Small intestine (tissue), 7 donors: ENCODE measurements at regions not wholly inside any gene's neighbourhood (a gene's known extent, or its start where the extent isn't known, plus 50 kb on each side); places are given as distances from the start of the nearest gene placed in this dataset.

Experiments
- DNase-seq, 2 donors: peaks; one replicate each; pipeline versions ENCODE4 v3.0.0 to v3.0.0-alpha.2; 2013
- FAIRE-seq: peaks from 2 replicates; lab custom pipeline; 2012; peaks lifted over from hg19 to GRCh38; lab: Jason Lieb, UNC
- H3K27ac ChIP-seq, 3 donors: one replicate each; pipeline ENCODE4 v1.5.1; 2013; ENCODE audit warnings: low read length in 2 of 3, mild to moderate bottlenecking in 2 of 3, control low read depth in 1 of 3, inconsistent platforms in 1 of 3, low read depth in 1 of 3, moderate library complexity in 1 of 3
- H3K27me3 ChIP-seq, 3 donors: one replicate each; pipeline ENCODE4 v1.6.1; 2013; ENCODE audit warnings: low read length in 3 of 3, inconsistent platforms in 1 of 3; ENCODE audit not compliant: control insufficient read depth in 3 of 3, insufficient read depth in 3 of 3
- H3K36me3 ChIP-seq, 3 donors: one replicate each; pipeline ENCODE4 v1.6.1; 2013; ENCODE audit warnings: low read length in 3 of 3, inconsistent platforms in 1 of 3, low read depth in 1 of 3, mild to moderate bottlenecking in 1 of 3, moderate library complexity in 1 of 3; ENCODE audit not compliant: control insufficient read depth in 3 of 3, insufficient read depth in 2 of 3
- H3K4me1 ChIP-seq, 3 donors: one replicate each; pipeline ENCODE4 v1.6.1; 2013; ENCODE audit warnings: low read length in 2 of 3, inconsistent platforms in 1 of 3, low read depth in 1 of 3, mild to moderate bottlenecking in 1 of 3, moderate library complexity in 1 of 3; ENCODE audit not compliant: control insufficient read depth in 3 of 3, insufficient read depth in 2 of 3
- H3K4me3 ChIP-seq, 3 donors: one replicate each; pipeline ENCODE4 v1.5.1; 2013; ENCODE audit warnings: low read length in 3 of 3, control low read depth in 1 of 3, inconsistent platforms in 1 of 3, low read depth in 1 of 3, mild to moderate bottlenecking in 1 of 3, moderate library complexity in 1 of 3
- H3K9me3 ChIP-seq, 2 donors: one replicate each; pipeline ENCODE4 v1.6.1; 2013; ENCODE audit warnings: low read depth in 1 of 2, low read length in 1 of 2; ENCODE audit not compliant: control insufficient read depth in 2 of 2, insufficient read depth in 1 of 2
- WGBS, 3 donors: extraction: QIAGEN DNeasy Blood & Tissue Kit; methylation state at CpG; one replicate each; pipeline ENCODE4 v1.1.7; 2013; 5-methylcytosine and 5-hydroxymethylcytosine counted together
- donor health status: healthy with polysubstance abuse.
- donor health status: control.
- donor health status: control.
- donor health status: Bipolar disorder and iron deficiency.
- donor health status: healthy.

GRCh38 chr4:41865981-41866798, 69.0 kb upstream of the TMEM33 start:
- H3K4me1 ChIP-seq: no peaks in the 10 kb centered on the region
- no peak for DNase-seq
- FAIRE-seq: no peak
- H3K27ac ChIP-seq: no peak overlapping the region
- H3K27me3 ChIP-seq: peaks cover 11 to 55% (median 38%) of the 10 kb centered on the region in 3 donors
- no peak overlapping the region for H3K4me3 ChIP-seq
- H3K36me3 ChIP-seq: no peaks in the 10 kb centered on the region
- H3K9me3 ChIP-seq: peaks cover 0 to 5% of the 10 kb centered on the region in 2 donors
- 10 to 20% (median 15%) methylated on average over 42 of the region's 42 CpGs for WGBS, 3 donors

GRCh38 chr4:41865306-41865980, 69.8 kb upstream of the TMEM33 start:
- Histone ChIP-seq H3K27ac (no peak overlapping the region), H3K4me3 (no peak overlapping the region), H3K9me3 (peaks cover 0 to 5% of the 10 kb centered on the region in 2 donors), H3K27me3 (peaks cover 11 to 51% (median 38%) of the 10 kb centered on the region in 3 donors), H3K4me1 (no peaks in the 10 kb centered on the region), H3K36me3 (no peaks in the 10 kb centered on the region)
- DNase-seq: no peak
- 10 to 15% (median 11%) methylated on average over 33 of the region's 33 CpGs for WGBS, 3 donors
- no peak for FAIRE-seq

- DNase-seq (no peak), FAIRE-seq (no peak)
- H3K4me1 ChIP-seq: no peaks in the 10 kb centered on the region
- no peak overlapping the region for H3K4me3 ChIP-seq
- 52 to 66% (median 52%) methylated on average over 4 of the region's 4 CpGs for WGBS, 3 donors
- no peaks in the 10 kb centered on the region for H3K9me3 ChIP-seq
- peaks cover 0 to 17% (median 14%) of the 10 kb centered on the region in 3 donors for H3K27me3 ChIP-seq
- no peaks in the 10 kb centered on the region for H3K36me3 ChIP-seq
- H3K27ac ChIP-seq: no peak overlapping the region
Observed at GRCh38 chr4:41859087-41859486, 76.1 kb upstream of the TMEM33 start.

- FAIRE-seq (no peak), DNase-seq (no peak)
- H3K27ac ChIP-seq: no peak overlapping the region
- H3K9me3 ChIP-seq: no peaks in the 10 kb centered on the region
- H3K36me3 ChIP-seq: no peaks in the 10 kb centered on the region
- H3K4me3 ChIP-seq: no peak overlapping the region
- 46 to 72% (median 72%) methylated on average over 4 of the region's 4 CpGs for WGBS, 3 donors
- peaks cover 0 to 10% (median 7%) of the 10 kb centered on the region in 3 donors for H3K27me3 ChIP-seq
- H3K4me1 ChIP-seq: no peaks in the 10 kb centered on the region
Observed at GRCh38 chr4:41857226-41857641, 78.0 kb upstream of the TMEM33 start.

- peaks cover 0 to 10% (median 7%) of the 10 kb centered on the region in 3 donors for H3K27me3 ChIP-seq
- no peak for DNase-seq
- H3K27ac ChIP-seq: no peak overlapping the region
- no peak overlapping the region for H3K4me3 ChIP-seq
- no peak for FAIRE-seq
- no peaks in the 10 kb centered on the region for H3K4me1 ChIP-seq
- H3K9me3 ChIP-seq: no peaks in the 10 kb centered on the region
- no peaks in the 10 kb centered on the region for H3K36me3 ChIP-seq
- 82 to 90% (median 88%) methylated on average over 2 of the region's 2 CpGs for WGBS, 3 donors
Observed at GRCh38 chr4:41856797-41857196, 78.4 kb upstream of the TMEM33 start.

- Histone ChIP-seq H3K27me3 (peaks cover 0 to 7% (median 7%) of the 10 kb centered on the region in 3 donors), H3K27ac (no peak overlapping the region), H3K36me3 (no peaks in the 10 kb centered on the region), H3K4me3 (no peak overlapping the region), H3K9me3 (no peaks in the 10 kb centered on the region), H3K4me1 (no peaks in the 10 kb centered on the region)
- DNase-seq: no peak
- WGBS, 3 donors: 77 to 88% (median 79%) methylated on average over 2 of the region's 2 CpGs
- no peak for FAIRE-seq
Observed at GRCh38 chr4:41853973-41854372, 81.3 kb upstream of the TMEM33 start.

- FAIRE-seq: no peak
- Histone ChIP-seq H3K36me3 (no peaks in the 10 kb centered on the region), H3K27me3 (peaks cover 0 to 4% (median 4%) of the 10 kb centered on the region in 3 donors), H3K4me3 (no peak overlapping the region), H3K27ac (no peak overlapping the region), H3K4me1 (no peaks in the 10 kb centered on the region), H3K9me3 (no peaks in the 10 kb centered on the region)
- DNase-seq: no peak
- 42 to 55% (median 47%) methylated on average over 2 of the region's 2 CpGs for WGBS, 3 donors
Observed at GRCh38 chr4:41852229-41852628, 83.0 kb upstream of the TMEM33 start.

- Histone ChIP-seq H3K36me3 (no peaks in the 10 kb centered on the region), H3K4me3 (no peak overlapping the region), H3K27ac (no peak overlapping the region), H3K27me3 (peaks cover 0 to 4% (median 2%) of the 10 kb centered on the region in 3 donors), H3K9me3 (no peaks in the 10 kb centered on the region), H3K4me1 (no peaks in the 10 kb centered on the region)
- 52 to 80% (median 56%) methylated on average over 2 of the region's 2 CpGs for WGBS, 3 donors
- FAIRE-seq: no peak
- DNase-seq: no peak
Observed at GRCh38 chr4:41851621-41852020, 83.6 kb upstream of the TMEM33 start.
